NB4 (cell line): ENCODE measurements at regions not wholly inside any gene's neighbourhood (a gene's known extent, or its start where the extent isn't known, plus 50 kb on each side); places are given as distances from the start of the nearest gene placed in this dataset.

Experiments
- DNase-seq: peaks from one replicate; pipeline ENCODE4 v3.0.0; 2010; ENCODE audit warnings: low read depth
- H3K4me3 ChIP-seq: one replicate; pipeline ENCODE4 v1.5.1; 2011; ENCODE audit warnings: mild to moderate bottlenecking, low read depth, low read length, moderate library complexity
- MYC ChIP-seq: IDR thresholded peaks from 2 replicates; pipeline ENCODE4 v1.6.1; 2011; ENCODE audit warnings: low read depth, low read length
- POLR2A ChIP-seq: IDR thresholded peaks from 2 replicates; pipeline ENCODE4 v1.6.1; 2011; ENCODE audit warnings: mild to moderate bottlenecking; ENCODE audit not compliant: insufficient read length; ENCODE audit errors: extremely low read depth
- TF ChIP-seq, protein P1 (sequence below): IDR thresholded peaks from one replicate; pipeline ENCODE4 v1.5.1; 2012; ENCODE audit warnings: low read depth, low read length
- TF ChIP-seq, protein P2 (sequence below): IDR thresholded peaks from 2 replicates; pipeline ENCODE4 v1.6.1; 2011; ENCODE audit warnings: low read depth, low read length

DNA sequence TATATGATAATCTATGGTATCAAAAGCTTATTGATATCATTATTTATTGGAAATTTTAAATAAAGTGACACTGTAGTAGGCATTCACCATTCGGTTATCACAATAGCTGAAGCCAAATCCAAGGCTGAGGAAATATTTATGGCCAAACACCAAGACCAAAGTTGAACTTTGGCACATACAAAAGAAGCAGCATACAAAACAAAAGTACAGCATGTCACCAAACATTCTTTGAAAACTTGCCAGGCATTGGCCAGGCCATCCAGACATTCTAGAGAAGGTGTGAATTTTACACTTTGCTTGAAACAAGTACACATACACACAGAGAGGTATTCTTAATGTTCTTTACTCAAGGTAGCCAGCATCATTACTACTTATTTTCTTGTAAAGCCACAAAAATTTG is 544.4 kb upstream of the CXADR start:
- DNase-seq, result no peak
- TF ChIP-seq POLR2A, result no peak
- TF ChIP-seq MYC, result no peak
- TF ChIP-seq, protein P1, sequence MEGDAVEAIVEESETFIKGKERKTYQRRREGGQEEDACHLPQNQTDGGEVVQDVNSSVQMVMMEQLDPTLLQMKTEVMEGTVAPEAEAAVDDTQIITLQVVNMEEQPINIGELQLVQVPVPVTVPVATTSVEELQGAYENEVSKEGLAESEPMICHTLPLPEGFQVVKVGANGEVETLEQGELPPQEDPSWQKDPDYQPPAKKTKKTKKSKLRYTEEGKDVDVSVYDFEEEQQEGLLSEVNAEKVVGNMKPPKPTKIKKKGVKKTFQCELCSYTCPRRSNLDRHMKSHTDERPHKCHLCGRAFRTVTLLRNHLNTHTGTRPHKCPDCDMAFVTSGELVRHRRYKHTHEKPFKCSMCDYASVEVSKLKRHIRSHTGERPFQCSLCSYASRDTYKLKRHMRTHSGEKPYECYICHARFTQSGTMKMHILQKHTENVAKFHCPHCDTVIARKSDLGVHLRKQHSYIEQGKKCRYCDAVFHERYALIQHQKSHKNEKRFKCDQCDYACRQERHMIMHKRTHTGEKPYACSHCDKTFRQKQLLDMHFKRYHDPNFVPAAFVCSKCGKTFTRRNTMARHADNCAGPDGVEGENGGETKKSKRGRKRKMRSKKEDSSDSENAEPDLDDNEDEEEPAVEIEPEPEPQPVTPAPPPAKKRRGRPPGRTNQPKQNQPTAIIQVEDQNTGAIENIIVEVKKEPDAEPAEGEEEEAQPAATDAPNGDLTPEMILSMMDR, result no peak
- TF ChIP-seq, protein P2, sequence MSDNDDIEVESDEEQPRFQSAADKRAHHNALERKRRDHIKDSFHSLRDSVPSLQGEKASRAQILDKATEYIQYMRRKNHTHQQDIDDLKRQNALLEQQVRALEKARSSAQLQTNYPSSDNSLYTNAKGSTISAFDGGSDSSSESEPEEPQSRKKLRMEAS, result no peak
- no peak overlapping the region for H3K4me3 ChIP-seq

DNA sequence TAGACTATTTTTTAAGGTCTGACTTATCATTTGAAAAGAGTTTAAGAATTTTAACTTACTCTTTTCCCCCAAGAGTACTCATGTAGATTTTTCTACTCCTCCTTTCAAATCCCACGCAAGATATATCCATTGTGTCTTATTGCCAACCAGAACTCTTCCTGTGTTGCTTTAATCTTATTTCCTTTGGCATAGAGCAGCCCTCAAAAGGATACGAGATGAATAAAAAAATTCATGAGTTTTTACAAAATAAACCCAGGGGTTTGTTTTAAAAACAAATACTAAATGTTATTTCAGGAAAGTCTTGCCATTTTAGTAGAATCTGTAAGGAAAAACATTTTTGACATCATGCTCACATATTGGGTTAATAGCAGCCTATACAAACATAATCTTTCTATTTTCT is 543.2 kb upstream of the CXADR start:
- DNase-seq, result no peak
- TF ChIP-seq, protein P1, result no peak
- TF ChIP-seq MYC, result no peak
- TF ChIP-seq, protein P2, result no peak
- no peak for TF ChIP-seq POLR2A
- no peak overlapping the region for H3K4me3 ChIP-seq

DNA sequence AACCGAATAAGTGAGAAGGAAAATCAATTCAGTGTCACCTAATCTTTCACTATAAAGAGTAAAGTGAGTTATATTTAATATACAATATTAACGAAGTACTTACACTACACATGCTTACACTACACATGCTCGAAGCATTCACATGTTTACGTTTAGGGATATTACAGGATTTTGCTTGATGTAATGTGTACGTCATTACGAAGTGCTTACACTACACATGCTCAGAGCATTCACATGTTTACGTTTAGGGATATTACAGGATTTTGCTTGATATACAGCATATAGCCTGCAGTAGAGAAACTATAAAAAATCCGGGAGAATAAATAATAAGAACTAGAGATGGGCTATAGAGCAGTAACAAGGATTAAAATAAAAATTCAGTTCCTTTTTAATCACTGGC is 538.8 kb upstream of the CXADR start:
- no peak for TF ChIP-seq POLR2A
- no peak overlapping the region for H3K4me3 ChIP-seq
- DNase-seq, result no peak

DNA sequence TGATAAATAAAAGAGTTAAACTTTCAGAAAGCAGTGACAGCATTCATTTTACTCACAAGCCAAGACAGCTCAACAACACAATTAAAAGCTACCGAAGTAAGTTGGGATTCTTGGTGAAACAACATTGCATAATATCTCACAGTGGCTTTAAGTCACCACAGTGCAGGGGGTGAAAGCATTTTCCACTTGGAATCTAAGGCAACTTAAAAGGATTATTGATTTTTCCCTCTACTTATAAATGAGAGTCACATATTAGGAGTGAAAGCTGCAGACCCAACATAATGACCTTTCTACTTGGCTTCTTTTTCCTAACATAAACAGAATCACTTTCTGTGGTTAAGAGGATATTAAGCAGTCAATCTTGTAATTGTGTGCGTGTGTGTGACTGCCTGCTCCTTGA is 536.6 kb upstream of the CXADR start:
- TF ChIP-seq MYC (no peak), POLR2A (no peak)
- no peak for DNase-seq

DNA sequence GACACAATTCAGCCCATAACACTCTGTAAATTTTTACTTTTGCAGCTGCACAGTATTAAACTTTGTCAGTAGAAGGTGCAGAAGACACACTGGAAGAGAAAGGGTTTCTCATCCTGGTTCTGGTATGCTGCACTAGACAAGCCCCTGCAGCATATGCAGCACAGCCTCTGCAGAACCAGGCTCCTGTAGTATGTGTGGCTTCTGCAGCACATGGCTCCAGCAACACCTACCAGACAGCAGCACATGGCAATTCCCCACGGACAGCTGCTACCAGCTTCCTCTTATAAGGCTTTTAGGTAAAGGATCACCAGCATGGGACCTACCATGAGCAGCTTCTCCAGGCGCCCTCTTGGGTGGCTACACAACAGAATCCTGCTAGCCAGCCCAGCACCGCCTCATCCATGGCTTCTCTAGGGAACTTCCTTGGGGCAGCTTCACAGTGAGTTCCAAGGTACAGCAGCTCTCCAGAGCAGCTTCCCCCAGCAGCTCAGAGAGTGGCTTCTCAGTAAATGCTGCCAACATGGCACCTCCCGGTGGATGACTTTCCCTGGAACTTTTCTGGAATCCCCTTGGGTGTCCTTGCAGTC is 534.4 kb upstream of the CXADR start:
- DNase-seq, result peak; percentile 21
- no peak for TF ChIP-seq MYC
- TF ChIP-seq, protein P2, result peak; percentile 52; the same call in 1 of the 2 replicates

More for the DNA sequence above, 536.6 kb upstream of the CXADR start:
- H3K4me3 ChIP-seq, result no peak overlapping the region

DNA sequence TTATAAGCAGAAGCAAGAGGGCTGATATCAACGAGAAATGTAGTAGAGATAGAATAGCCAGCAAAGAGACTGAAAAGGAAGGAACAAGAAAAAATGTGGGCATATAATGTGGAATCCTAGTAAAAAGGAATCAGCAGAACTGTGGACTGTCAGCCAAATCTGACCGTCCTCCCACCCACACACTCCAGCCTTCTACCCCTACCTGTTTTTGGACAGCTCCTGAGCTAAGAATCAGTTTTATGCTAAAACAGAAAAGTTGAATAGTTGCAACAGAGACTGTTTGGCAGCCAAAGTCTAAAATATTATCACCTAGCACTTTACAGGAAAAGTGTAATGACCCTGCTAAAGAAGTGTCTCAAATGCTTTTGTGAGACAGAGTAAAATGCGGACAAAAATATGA is 533.3 kb upstream of the CXADR start:
- DNase-seq, result no peak
- H3K4me3 ChIP-seq, result no peak overlapping the region
- TF ChIP-seq POLR2A (no peak), MYC (no peak)
- TF ChIP-seq, protein P1, result no peak
- TF ChIP-seq, protein P2, result no peak

More for the DNA sequence above, 534.4 kb upstream of the CXADR start:
- H3K4me3 ChIP-seq, result no peak overlapping the region

DNA sequence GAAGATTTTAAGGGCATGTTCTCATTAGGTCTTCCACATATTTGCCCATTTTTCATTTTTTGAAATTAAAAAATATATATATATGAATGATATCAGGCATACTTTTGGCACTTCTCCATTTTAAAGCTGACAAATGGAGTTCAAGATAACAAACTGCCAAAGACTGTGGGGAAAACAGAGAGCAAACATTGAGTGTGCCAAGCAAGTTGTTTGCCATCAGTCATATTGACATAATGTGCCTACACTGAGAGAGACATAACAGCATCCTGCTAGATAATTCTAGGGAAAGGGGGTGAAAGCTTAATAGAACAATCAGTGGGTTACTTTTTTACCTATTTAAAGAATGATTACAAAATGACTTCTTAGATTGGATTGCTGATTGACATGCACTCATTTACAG is 529.4 kb upstream of the CXADR start:
- no peak for TF ChIP-seq POLR2A
- TF ChIP-seq, protein P1, result no peak
- TF ChIP-seq, protein P2, result no peak
- no peak for TF ChIP-seq MYC

More for the DNA sequence above, 529.4 kb upstream of the CXADR start:
- no peak overlapping the region for H3K4me3 ChIP-seq
- DNase-seq, result no peak
